Activated CD8-positive, alpha-beta T cell treated with anti-CD3 and anti-CD28 coated beads for 36 hours (primary cell): ENCODE measurements at regions not wholly inside any gene's neighbourhood (a gene's known extent, or its start where the extent isn't known, plus 50 kb on each side); places are given as distances from the start of the nearest gene placed in this dataset.

Experiments
- ATAC-seq: fragments of 200-7000 bp; cut with Tn5 transposase; one replicate; pipeline ENCODE4 v1.10.0; 2021; ENCODE audit warnings: mild to moderate bottlenecking, moderate library complexity
- CTCF ChIA-PET: fragments of 350-600 bp; sonication (Branson Sonifier 250); formaldehyde crosslinking; loops from one replicate; lab custom pipeline; 2021; ENCODE audit warnings: antibody characterized with exemption; lab: Charles Lee
- POLR2A ChIA-PET: fragments of 350-600 bp; sonication (Branson Sonifier 250); formaldehyde crosslinking; loops from one replicate; lab custom pipeline; 2021; ENCODE audit warnings: antibody characterized with exemption; lab: Charles Lee
- DNase-seq: peaks from one replicate; pipeline ENCODE4 v3.0.0-alpha.2; 2020
- H3K27ac Mint-ChIP-seq: one replicate; pipeline ENCODE4 v1.8.0; 2021; ENCODE audit warnings: mild to moderate bottlenecking, mixed read lengths
- H3K27me3 Mint-ChIP-seq: one replicate; pipeline ENCODE4 v1.8.0; 2021; ENCODE audit warnings: mixed read lengths
- H3K36me3 Mint-ChIP-seq: one replicate; pipeline ENCODE4 v1.8.0; 2021; ENCODE audit warnings: low read depth, mixed read lengths
- H3K4me1 Mint-ChIP-seq: one replicate; pipeline ENCODE4 v1.8.0; 2021; ENCODE audit warnings: low read depth, mixed read lengths
- H3K4me3 Mint-ChIP-seq: one replicate; pipeline ENCODE4 v1.8.0; 2021; ENCODE audit warnings: mild to moderate bottlenecking, moderate library complexity, mixed read lengths
- H3K9me3 Mint-ChIP-seq: one replicate; pipeline ENCODE4 v1.8.0; 2021; ENCODE audit warnings: mixed read lengths
- CTCF ChIP-seq: fragments of 200-600 bp; IDR thresholded peaks from one replicate; pipeline ENCODE4 v1.8.0; 2022; ENCODE audit warnings: antibody characterized with exemption, mild to moderate bottlenecking
- intact Hi-C: fragments of 100-400 bp; cut with micrococcal nuclease; formaldehyde crosslinking; loops from one replicate; pipeline ENCODE4 v1.10.0; 2022

- Mint-ChIP-seq H3K4me3 (no peak overlapping the region), H3K4me1 (peaks cover 13% of the 10 kb centered on the region), H3K9me3 (no peaks in the 10 kb centered on the region), H3K27me3 (no peaks in the 10 kb centered on the region), H3K27ac (no peak overlapping the region), H3K36me3 (no peaks in the 10 kb centered on the region)
- ATAC-seq: no peak
- CTCF ChIA-PET: interaction anchor here (0.9 to 1.6 kb wide), 3 partner anchors 15 to 113 kb away, joined by 3 to 4 read pairs (median 4); no protein-coding TSS in a partner anchor
- TF ChIP-seq CTCF: no peak
- intact Hi-C loops: no loop called here
- no peak for DNase-seq
- POLR2A ChIA-PET: interaction anchor here (0.6 to 1.2 kb wide), 2 partner anchors 82 to 819 kb away, joined by 3 read pairs; no protein-coding TSS in a partner anchor
These were observed 77.4 kb upstream of the SLC2A1 start for GRCh38 chr1:43035821-43036741.

GRCh38 chr1:43034778-43035177 lies 76.1 kb upstream of the SLC2A1 start:
- DNase-seq (no peak), ATAC-seq (peak; percentile 62)
- H3K36me3 Mint-ChIP-seq: no peaks in the 10 kb centered on the region
- H3K9me3 Mint-ChIP-seq: no peaks in the 10 kb centered on the region
- peaks cover 13% of the 10 kb centered on the region for H3K4me1 Mint-ChIP-seq
- no peak for TF ChIP-seq CTCF
- CTCF ChIA-PET: interaction anchor here (0.9 to 1.6 kb wide), 3 partner anchors 13 to 112 kb away, joined by 3 to 4 read pairs (median 4); no protein-coding TSS in a partner anchor
- H3K4me3 Mint-ChIP-seq: no peak overlapping the region
- intact Hi-C loops: no loop called here
- H3K27me3 Mint-ChIP-seq: no peaks in the 10 kb centered on the region
- POLR2A ChIA-PET: interaction anchor here (1.2 kb wide), 1 partner anchor 81 kb away, joined by 3 read pairs; no protein-coding TSS in a partner anchor
- peak overlapping the region; percentile 85 for H3K27ac Mint-ChIP-seq

GRCh38 chr1:43034195-43034658 lies 75.6 kb upstream of the SLC2A1 start:
- peaks cover 13% of the 10 kb centered on the region for H3K4me1 Mint-ChIP-seq

GRCh38 chr1:43031316-43032203 lies 72.9 kb upstream of the SLC2A1 start:
- CTCF ChIA-PET: interaction anchor here (1.2 to 2.3 kb wide), 2 partner anchors 42 to 118 kb away, joined by 5 to 6 read pairs; no protein-coding TSS in a partner anchor

More at GRCh38 chr1:43034195-43034658, 75.6 kb upstream of the SLC2A1 start:
- peak; percentile 30 for ATAC-seq
- Mint-ChIP-seq H3K9me3 (no peaks in the 10 kb centered on the region), H3K4me3 (no peak overlapping the region), H3K27me3 (no peaks in the 10 kb centered on the region), H3K36me3 (no peaks in the 10 kb centered on the region), H3K27ac (peak overlapping the region; percentile 85)
- ChIA-PET POLR2A (no interaction called here), CTCF (interaction anchor here (1.2 to 1.5 kb wide), 2 partner anchors 103 to 111 kb away, joined by 3 to 5 read pairs; no protein-coding TSS in a partner anchor)
- no peak for TF ChIP-seq CTCF
- intact Hi-C loops: no loop called here
- DNase-seq: no peak

More at GRCh38 chr1:43031316-43032203, 72.9 kb upstream of the SLC2A1 start:
- H3K36me3 Mint-ChIP-seq: no peaks in the 10 kb centered on the region
- no peak overlapping the region for H3K27ac Mint-ChIP-seq
- POLR2A ChIA-PET: interaction anchor here (0.6 kb wide), 1 partner anchor 479 kb away, joined by 3 read pairs; no protein-coding TSS in a partner anchor
- no peaks in the 10 kb centered on the region for H3K27me3 Mint-ChIP-seq
- no peak for TF ChIP-seq CTCF
- DNase-seq: no peak
- intact Hi-C loops: no loop called here
- H3K4me1 Mint-ChIP-seq: peaks cover 13% of the 10 kb centered on the region
- ATAC-seq: no peak
- H3K9me3 Mint-ChIP-seq: no peaks in the 10 kb centered on the region
- no peak overlapping the region for H3K4me3 Mint-ChIP-seq
